ENCODE measurements at regions not wholly inside any gene's neighbourhood (a gene's known extent, or its start where the extent isn't known, plus 50 kb on each side); places are given as distances from the start of the nearest gene placed in this dataset.
"Not testable (repeated sequence)": the region's sequence is repeated elsewhere in the genome, so short reads cannot be mapped to it uniquely, and the experiment has no call there.

- in situ Hi-C loops (cut with MboI; ENCODE audit: low pct_unique_long_range_greater_than_20kb, low sequenced_read_pairs): no loop called here
- DNase-seq: no peak
These were observed 490.2 kb upstream of the RORB start for GRCh38 chr9:74006935-74007334.

- in situ Hi-C loops (cut with MboI; ENCODE audit: low pct_unique_long_range_greater_than_20kb, low sequenced_read_pairs): no loop called here
These were observed 489.3 kb upstream of the RORB start for GRCh38 chr9:74007833-74008232.

GRCh38 chr9:74016004-74016403 lies 481.1 kb upstream of the RORB start:
- in situ Hi-C loops (cut with MboI; ENCODE audit: low pct_unique_long_range_greater_than_20kb, low sequenced_read_pairs): no loop called here
- no peak for DNase-seq

More at GRCh38 chr9:74007833-74008232, 489.3 kb upstream of the RORB start:
- DNase-seq: no peak

- in situ Hi-C loops (cut with MboI; ENCODE audit: low pct_unique_long_range_greater_than_20kb, low sequenced_read_pairs): no loop called here
- DNase-seq: no peak
These were observed 471.7 kb upstream of the RORB start for GRCh38 chr9:74025402-74025925.

GRCh38 chr9:74032421-74032820 lies 464.7 kb upstream of the RORB start:
- in situ Hi-C loops (cut with MboI; ENCODE audit: low pct_unique_long_range_greater_than_20kb, low sequenced_read_pairs): no loop called here
- DNase-seq: no peak

GRCh38 chr9:74035786-74036185 lies 461.3 kb upstream of the RORB start:
- in situ Hi-C loops (cut with MboI; ENCODE audit: low pct_unique_long_range_greater_than_20kb, low sequenced_read_pairs): no loop called here
- DNase-seq: no peak

GRCh38 chr9:74036549-74037231 lies 460.4 kb upstream of the RORB start:
- in situ Hi-C loops (cut with MboI; ENCODE audit: low pct_unique_long_range_greater_than_20kb, low sequenced_read_pairs): no loop called here
- no peak for DNase-seq

- no peak for DNase-seq
- in situ Hi-C loops (cut with MboI; ENCODE audit: low pct_unique_long_range_greater_than_20kb, low sequenced_read_pairs): no loop called here
These were observed 459.9 kb upstream of the RORB start for GRCh38 chr9:74037274-74037673.

- no peak for DNase-seq
- in situ Hi-C loops (cut with MboI; ENCODE audit: low pct_unique_long_range_greater_than_20kb, low sequenced_read_pairs): no loop called here
These were observed 455.5 kb upstream of the RORB start for GRCh38 chr9:74041588-74041987.

- DNase-seq: no peak
- in situ Hi-C loops (cut with MboI; ENCODE audit: low pct_unique_long_range_greater_than_20kb, low sequenced_read_pairs): no loop called here
These were observed 452.3 kb upstream of the RORB start for GRCh38 chr9:74044844-74045243.

GRCh38 chr9:74056023-74056422 lies 441.1 kb upstream of the RORB start:
- no peak for DNase-seq
- in situ Hi-C loops (cut with MboI; ENCODE audit: low pct_unique_long_range_greater_than_20kb, low sequenced_read_pairs): no loop called here

- DNase-seq; in situ Hi-C loops (cut with MboI; ENCODE audit: low pct_unique_long_range_greater_than_20kb, low sequenced_read_pairs): not testable (repeated sequence)
These were observed 440.1 kb upstream of the RORB start for GRCh38 chr9:74057051-74057450.

GRCh38 chr9:74064702-74065101 lies 432.4 kb upstream of the RORB start:
- no peak for DNase-seq
- in situ Hi-C loops (cut with MboI; ENCODE audit: low pct_unique_long_range_greater_than_20kb, low sequenced_read_pairs): no loop called here

GRCh38 chr9:74066128-74066527 lies 431.0 kb upstream of the RORB start:
- no peak for DNase-seq
- in situ Hi-C loops (cut with MboI; ENCODE audit: low pct_unique_long_range_greater_than_20kb, low sequenced_read_pairs): no loop called here

- no peak for DNase-seq
- in situ Hi-C loops (cut with MboI; ENCODE audit: low pct_unique_long_range_greater_than_20kb, low sequenced_read_pairs): no loop called here
These were observed 430.5 kb upstream of the RORB start for GRCh38 chr9:74066605-74067004.

GRCh38 chr9:74071502-74071901 lies 425.6 kb upstream of the RORB start:
- no peak for DNase-seq
- in situ Hi-C loops (cut with MboI; ENCODE audit: low pct_unique_long_range_greater_than_20kb, low sequenced_read_pairs): no loop called here

GRCh38 chr9:74073897-74074296 lies 423.2 kb upstream of the RORB start:
- no peak for DNase-seq
- in situ Hi-C loops (cut with MboI; ENCODE audit: low pct_unique_long_range_greater_than_20kb, low sequenced_read_pairs): no loop called here

- in situ Hi-C loops (cut with MboI; ENCODE audit: low pct_unique_long_range_greater_than_20kb, low sequenced_read_pairs): no loop called here
- no peak for DNase-seq
These were observed 418.5 kb upstream of the RORB start for GRCh38 chr9:74078647-74079046.

GRCh38 chr9:74080652-74081051 lies 416.5 kb upstream of the RORB start:
- in situ Hi-C loops (cut with MboI; ENCODE audit: low pct_unique_long_range_greater_than_20kb, low sequenced_read_pairs); DNase-seq: not testable (repeated sequence)

GRCh38 chr9:74083681-74084433 lies 413.3 kb upstream of the RORB start:
- in situ Hi-C loops (cut with MboI; ENCODE audit: low pct_unique_long_range_greater_than_20kb, low sequenced_read_pairs): no loop called here
- no peak for DNase-seq

All from KBM-7 (cell line).